Daoy (cell line): ENCODE measurements at regions not wholly inside any gene's neighbourhood (a gene's known extent, or its start where the extent isn't known, plus 50 kb on each side); places are given as distances from the start of the nearest gene placed in this dataset.

Experiments
- DNase-seq: peaks from one replicate; pipeline ENCODE4 v3.0.0-alpha.2; 2015; ENCODE audit warnings: low read depth

DNA sequence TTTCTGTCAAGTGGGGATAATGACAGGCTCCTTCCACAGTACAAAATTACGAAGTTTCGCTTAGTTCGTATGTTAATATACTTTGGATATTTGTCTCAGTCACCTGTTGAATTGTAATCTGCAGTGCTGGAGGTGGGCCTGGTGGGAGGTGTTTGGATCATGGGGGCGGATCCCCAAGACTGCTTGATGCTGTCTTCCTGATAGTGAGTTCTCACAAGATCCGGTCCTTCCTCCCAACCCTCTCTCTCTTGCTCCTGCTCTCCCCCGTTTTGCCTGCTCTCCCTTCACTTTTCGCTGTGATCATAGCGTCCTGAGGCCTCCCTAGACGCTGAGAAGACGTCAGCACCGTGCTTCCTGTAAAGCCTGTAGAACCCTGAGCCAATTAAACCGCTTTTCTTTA lies 97.1 kb upstream of the EPB41L3 start:
- no peak for DNase-seq

DNA sequence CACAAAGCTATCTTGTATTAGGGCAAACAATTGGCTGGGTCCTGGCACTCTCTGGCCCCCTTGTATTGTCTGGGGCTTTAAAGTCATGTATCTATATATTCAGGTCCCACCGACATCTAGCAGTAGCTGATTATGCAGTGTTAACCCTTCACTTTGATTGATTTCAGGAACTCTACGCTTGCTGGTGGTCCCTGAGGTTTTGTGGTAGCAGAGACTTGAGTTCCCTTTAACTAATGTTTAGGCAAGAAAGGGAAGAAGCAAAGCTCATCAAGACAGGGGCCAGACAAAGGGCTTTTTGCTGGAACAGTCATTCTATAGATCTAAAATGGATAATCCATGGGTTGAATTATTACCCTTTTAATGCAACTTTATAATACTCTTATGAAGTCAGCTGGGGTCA lies 95.3 kb upstream of the EPB41L3 start:
- DNase-seq, result no peak

DNA sequence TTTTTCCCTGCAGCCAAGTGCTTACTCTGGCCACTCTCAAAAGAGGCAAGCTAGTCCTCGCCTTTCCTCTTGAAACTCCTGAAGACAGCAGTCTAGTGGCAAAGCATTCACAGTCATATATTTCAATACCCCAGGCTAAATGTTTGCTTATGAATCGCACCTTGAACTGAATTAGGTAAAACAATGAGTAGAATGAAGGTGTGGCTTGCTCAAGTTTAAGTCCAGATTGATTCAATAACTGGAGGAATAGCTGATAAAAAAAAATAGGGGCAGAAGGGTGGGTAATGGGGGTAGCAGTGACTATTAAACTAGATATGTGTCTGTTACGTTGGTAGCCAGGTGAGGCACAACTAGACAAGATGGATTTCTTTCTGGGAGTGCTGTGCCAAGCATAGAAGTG lies 88.2 kb upstream of the EPB41L3 start:
- no peak for DNase-seq

DNA sequence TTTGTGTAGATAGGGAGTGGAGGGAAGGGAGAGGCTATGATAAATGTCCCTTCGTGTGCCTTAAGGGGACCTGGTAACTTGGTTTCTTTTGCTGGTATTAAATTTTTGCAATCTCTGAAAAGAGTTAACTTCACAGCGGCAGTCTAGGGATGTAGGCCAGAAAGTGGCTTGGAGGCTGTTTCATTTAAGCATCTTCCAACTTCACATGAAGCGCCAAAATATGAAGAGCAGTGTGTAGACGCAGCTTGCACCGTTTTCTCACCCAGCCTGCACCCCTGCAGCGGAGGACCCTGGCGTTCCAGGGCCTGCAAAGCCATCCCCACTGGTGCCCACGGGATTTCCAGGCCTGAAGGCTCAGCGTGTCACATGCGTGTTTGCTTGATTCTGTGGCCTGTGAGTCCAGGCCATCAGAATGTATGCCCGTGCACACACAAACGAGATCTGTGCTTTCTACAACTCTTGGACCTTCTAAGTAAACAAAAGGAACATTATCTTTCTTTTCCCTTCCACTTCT lies 87.2 kb upstream of the EPB41L3 start:
- no peak for DNase-seq

DNA sequence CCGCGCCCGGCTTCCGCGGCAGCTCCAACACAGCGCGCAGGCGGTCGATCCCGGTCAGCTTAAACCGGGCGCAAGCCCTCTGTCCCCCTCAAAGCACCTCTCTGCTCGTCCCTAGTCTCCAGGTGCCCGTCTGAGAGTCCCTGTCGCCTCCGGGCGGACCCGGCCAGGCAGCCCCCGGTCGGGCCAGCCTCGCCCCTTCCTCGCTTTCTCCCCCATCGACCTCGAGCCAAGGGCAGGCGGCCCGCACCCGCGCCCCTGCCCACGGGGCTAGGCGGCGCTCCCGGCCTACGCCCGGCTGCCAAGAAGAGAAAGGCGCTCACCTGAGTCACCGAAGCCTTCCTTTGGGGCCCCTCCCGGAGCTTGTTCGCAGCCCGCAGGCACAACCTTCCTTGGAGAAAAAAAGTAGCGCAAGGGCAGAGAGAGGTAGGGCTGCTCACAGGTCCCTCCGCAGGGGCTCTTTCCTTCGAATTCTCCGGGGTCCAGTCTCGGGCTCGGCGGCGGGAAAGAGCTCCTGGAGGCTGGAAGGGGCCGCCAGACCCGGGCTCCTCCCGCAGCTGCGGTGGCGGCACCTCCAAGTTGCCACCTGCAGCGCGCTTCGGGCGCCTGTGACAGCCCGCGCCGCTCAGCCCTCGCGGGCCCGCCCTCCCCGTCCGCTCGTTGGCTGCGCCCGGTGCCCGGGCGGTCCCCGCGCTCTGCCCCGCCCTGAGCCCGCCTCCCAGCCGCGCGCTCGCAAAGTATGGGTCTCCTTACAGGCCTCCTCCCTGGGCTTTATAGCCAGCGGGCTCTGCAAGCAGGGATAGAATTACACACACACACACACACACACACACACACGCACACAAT lies 86.5 kb upstream of the EPB41L3 start:
- peak; percentile 83 for DNase-seq

DNA sequence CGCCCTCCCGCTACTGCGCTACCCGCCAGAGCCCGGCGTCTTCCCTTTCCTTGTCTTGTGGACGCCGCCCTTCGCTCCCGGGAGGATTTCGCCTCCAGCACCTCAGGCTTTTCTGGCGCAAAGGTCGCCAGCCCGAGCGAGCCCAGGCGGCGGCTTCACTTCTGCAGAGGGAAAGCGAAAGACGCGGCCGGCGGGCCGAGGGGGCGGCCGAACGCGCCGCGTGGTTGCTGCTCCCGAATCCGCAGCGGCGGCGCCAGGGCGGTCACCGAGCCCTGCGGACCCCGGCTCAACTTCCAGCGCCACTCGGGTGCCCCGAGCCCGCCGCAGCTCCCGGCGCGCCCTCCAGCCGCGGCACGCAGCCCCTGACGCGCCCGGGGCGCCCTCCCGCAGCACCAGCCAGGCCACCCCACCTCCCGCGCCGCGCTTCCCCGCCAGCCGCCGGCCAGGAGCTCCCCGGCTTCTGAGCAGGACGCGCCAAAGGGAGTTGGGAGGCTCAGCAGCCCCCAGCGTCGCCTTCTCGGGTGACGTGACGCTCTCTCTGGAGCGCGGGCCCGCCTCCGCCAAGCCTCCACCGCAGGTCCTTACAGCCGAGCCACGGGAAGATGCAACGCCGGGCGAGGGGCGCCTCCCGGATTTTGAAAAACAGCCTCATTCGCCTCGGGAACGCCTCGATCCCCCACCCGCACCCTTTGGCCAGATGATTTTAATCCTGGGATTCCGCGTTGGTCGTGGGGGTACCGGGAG lies 84.9 kb upstream of the EPB41L3 start:
- DNase-seq, result peak; percentile 55

DNA sequence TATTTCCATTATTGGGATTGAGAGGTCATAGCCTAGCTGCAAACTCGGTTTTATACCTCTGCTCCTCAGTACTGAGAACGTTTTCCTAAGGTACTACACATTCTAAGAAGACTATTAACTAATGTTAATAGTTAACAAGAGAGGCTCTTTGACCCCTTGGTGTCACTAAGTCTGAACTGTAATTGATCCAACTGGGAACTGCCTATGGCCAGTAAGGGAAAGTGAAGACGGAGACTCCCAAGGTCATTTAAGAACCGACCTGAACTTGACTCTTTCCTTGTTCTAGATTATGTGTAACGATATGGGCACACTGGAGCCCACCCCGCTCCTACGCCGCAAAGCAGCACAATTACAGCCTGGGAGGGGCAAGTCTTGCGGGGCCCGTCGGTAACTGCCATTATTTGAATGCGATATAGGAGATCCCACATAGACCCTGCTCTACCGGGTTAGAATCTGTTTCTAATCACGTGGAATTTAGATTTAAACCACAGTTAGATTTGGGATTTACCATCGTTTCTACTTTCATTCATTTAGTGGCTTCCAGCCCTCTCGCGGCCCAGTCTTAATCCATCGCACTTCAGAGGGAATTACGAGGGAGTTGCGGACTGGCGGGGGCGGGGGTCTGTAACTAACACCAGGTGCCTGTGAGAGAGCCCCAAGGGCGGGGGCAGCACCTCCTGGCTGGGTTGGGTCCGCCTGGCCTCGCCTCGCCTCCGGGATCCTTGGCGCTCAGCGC lies 84.1 kb upstream of the EPB41L3 start:
- DNase-seq, result no peak

DNA sequence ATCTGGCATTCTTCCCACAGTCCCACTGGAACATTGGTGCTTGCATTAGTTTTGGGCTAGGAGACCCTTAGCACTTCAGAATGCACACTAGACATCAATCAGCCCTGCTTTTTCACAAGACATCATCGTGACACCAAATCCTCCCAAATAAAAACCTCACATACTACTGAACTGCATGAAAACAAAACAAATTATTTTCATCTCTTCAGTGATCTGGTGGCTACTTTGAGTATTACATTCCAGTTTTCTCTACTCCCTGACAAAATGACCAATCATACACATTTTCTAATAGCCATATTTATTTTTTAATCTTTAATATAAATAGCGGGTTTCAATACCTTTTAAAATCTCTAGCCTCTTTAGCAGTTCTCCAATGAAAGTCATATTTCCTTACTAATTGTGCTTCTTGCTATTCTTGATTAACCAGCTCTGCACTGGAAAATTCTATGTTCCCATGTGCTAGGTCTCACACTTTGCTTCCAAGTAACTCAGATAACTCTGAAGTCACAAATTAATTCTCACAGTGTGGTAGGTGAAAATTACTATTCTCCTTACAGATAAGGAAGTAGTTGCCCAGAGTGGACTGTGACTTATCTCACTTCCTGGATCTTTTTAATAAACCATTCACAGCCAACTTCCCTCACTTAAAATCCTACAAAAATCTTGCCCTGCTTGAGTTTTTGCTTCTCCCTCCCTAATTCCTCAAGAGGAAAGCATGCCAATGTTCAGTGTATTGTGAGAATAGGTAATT lies 82.5 kb upstream of the EPB41L3 start:
- no peak for DNase-seq

DNA sequence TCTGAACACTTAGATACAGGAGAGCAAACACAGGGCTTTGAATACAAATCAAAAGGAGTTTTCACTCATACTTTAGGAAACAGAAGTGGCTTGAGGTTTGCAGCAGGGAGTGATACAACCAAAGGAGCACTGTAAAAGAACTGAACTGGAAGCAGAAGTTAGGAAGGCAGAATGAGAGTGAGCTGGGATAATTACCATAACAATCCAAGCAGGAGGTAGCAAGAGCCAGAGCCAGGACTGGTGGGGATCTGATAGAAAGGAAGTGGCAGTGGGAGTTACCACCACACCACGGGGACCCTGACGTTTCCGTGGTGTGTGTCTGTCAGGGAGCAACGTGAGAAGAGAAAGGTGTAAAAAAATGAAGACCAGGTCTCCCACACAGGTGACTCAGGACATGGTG lies 81.3 kb upstream of the EPB41L3 start:
- no peak for DNase-seq

DNA sequence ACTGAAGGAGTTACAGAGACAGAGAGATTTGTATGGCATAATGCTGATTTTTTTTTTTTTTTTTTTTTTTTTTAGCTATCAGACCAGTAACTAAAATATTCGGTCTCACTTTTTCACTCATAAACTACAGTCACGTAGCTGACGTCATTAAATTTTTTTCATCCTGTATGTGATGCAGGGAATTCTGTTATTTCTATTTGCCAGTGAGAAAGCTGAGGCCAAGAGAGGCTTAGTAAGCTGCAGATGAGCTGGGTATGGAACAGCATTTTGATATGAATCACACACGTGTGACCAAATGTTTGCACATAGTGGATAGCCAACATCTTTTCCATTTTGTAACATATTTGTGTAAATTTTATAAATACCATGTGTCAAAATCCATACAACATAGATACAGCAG lies 79.1 kb upstream of the EPB41L3 start:
- DNase-seq, result no peak

DNA sequence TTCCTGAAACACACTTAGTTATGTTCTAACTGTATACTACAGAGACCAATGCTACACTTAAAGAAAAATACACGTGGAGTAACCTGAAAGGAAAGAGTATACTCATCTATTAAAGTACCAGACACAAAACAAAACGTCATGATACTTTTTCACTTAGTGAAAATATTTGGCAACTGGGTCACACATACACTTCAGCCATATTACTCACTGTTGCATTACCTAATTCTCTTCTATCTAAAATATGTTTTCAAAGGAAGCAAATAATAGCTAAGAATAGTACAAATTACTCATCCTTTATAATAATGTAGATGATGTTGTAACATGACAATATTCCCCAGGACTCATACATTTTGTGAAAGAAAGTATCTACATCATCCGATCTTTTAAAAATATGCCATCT lies 76.5 kb upstream of the EPB41L3 start:
- no peak for DNase-seq

DNA sequence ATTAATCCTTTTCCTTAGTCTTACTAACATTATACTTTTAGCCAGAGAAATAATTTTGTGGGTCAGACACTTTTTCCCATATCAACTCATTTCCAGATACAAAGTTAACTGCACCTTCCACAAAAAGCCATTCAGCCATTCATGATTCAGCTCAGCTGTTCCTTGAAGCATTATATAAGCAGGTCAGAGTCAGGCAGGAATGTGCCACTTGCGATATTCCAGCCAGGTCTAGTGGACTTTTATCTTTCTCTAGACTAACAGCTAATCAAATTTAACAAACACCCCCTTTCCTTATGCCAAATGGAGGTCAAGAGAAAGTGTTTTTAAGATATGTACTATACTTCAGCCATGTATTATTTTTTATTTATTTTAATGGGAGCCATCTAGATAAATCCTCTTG lies 75.6 kb upstream of the EPB41L3 start:
- no peak for DNase-seq

DNA sequence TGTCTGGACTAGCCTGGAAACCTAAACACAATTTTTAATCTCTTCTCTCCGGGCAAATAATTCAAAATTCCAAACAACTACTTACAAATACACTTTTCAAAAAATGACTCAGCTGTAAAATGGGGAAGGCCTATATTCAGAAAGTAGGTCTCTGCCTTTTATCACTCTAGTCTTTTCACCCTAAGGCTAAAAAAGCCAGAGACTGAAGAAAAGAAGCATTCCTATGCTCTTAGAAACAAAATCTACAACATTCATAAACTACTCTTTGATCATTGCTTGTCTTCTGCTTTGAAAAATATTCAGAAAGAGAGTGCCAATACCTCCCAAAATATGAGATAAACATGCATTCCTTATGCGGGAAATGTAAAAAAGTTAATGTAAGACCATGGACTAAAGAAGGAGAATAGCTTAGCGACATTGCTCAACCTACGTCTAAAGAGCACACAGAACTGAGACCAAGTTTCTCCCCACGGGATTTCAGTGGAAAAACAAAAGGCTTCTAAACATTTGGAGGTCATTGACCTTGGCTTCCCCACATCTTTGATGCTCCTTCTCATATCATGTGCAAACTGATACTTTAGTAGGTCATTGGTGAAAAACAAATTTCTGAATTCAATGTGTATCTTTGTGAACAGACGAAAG lies 74.4 kb upstream of the EPB41L3 start:
- no peak for DNase-seq

DNA sequence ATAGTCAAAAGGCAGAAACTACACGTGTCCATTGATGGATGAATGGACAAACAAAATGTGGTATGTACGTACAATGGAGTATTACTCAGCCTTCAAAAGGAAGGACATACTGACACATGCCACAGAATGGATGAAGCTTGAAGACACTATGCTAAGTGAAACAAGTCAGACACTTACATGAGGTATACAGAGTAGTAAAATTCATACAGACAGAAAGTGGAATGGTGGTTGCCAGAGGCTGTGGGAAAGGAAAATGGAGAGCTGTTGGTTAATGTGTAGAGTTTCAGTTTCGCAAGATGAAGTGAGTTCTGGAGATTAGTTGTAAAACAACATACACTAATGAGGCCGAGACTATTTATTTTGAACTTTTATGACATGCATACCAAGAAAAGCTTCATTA lies 67.4 kb upstream of the EPB41L3 start:
- no peak for DNase-seq

DNA sequence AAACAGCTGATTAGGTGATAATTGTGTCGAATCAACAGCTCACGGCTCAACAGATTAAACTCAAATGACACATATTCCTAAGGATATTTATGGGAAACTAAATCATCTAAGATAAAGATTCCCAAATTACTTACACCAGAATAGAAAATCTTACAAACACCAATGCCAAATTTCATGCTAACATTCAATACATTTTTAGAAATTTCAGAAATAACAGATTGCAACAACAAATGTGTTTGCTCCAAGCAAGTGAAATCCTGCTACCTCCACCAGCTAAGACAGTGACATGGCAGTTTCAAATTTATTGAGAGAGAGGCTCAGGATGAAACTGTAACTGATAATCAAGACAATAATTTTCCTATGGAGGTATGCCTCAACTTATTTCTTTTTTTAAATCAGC lies 65.0 kb upstream of the EPB41L3 start:
- no peak for DNase-seq

DNA sequence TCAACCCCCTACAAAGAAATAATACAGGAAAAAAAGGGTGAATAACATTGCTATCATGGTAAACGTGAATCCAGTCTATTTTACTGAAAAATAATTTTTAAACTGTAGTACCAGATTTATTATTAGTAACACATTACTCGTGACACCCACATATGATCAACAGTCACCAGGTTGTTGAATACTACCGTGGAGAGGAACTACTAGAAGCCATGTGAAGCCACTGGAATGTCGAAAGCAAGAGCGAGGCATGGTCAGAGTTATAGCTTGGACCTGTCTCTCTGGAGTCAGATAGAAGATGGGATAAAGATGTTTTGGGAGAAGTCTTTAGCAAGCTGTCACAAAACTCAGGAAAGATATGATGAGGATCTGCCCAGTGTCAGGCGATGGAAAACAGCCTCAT lies 63.2 kb upstream of the EPB41L3 start:
- no peak for DNase-seq

DNA sequence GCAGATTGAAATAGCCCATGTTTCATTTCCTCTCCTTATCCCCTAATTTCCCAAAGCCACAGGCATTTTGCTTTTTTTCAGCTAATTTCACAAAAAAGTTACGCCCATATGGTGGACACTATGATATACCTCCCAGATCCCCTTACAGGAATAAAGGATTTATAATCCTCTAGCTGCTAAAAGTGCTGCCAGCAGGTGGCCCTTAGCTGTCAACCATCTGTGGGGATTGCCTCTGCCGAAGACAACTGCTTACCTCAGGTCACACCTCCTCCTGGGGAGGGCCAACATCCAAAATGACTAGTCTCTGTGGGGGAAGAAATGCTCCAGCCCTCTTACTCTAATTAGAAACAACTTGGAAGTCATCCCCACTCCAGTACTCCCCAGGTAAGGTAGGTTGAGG lies 61.0 kb upstream of the EPB41L3 start:
- no peak for DNase-seq

DNA sequence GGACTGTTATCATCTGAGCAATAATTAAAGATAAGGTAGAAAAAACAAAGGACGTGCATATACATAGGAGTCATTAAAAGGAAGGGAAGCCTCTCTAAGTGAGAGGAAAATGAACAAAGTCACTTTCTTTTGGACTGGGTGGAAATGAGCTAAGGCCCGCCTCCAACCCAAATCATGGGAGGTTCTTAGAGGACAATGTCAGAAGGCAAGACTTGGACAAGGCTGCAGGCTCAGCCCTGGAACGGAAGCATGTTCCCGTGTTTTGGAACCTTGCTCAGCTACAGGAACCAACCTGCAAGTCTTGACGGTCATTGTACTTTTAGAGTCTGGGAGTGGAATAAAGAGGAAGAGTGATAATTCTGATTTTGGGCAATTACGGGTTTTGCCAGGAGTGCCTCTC lies 59.4 kb upstream of the EPB41L3 start:
- DNase-seq, result no peak

DNA sequence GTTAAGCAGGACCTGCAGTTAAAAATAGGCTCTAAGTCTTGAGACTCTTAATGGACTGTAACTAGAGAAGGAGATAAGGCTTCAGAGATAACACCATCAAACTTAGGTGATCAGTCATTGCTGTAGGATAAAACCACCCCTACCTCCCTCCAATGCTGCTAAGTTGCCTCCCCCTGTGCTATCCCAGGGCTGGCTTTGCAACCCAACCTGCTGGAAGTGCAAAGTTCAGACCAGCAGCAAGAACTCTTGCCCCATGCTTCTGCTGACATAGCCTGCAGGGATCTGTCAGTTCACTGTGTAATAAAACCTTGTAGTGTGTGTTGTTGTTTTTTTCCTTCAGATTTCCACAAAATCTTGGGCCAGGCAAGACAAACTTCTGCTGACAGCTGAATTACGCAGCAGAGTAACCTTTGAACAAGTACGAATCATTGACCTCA lies 57.4 kb upstream of the EPB41L3 start:
- DNase-seq, result no peak

DNA sequence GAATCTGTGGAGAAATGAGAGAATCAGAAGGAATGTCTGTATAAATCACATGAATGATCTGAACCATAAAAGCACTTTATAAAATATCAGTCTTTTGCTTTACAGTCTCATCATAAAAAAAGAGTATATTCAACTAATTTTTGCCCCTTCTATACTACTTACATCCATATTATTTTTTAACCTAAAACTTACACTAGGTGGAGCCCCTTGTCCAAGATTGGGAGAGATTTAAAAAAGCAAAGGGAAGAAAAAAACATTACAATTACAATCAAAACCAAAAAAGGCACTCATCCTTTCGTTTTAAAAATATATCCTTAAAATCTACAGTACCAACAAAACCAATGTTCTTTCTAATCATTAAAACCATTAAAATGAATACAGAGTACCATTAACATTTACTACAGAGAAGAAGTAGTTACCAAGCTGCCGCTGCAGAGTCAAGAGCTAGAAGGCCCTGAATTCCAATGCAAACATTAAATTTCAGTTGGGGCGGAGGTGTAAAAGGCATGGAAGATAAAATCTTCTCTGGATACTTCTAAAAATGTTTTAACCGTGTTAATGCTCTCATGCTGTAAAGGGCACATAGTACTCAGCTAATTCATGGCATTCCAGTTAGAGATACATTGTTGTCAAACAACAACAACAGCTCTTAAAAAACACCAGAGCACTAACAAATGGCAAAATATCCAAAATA lies 56.7 kb upstream of the EPB41L3 start:
- no peak for DNase-seq

DNA sequence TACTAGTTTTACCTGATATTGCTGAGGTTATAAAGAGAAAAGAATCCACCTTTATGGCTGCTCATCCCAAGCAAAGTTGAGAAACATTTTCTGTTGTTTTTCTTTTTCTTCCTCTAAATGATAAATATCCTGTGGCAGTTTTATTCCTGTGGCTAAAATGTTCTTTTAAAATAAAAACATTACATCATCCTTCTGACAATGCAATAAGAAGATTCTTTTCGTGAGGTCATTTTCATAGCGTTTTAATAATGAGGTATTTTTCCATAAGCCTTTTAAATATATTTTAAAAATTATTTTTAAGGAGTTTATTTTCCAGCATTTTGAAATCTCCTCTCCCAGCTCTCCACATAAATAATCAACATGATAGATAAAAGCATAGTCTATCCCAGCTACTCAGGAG lies 52.8 kb upstream of the EPB41L3 start:
- no peak for DNase-seq
